GM18873 (cell line): ENCODE measurements at regions not wholly inside any gene's neighbourhood (a gene's known extent, or its start where the extent isn't known, plus 50 kb on each side); places are given as distances from the start of the nearest gene placed in this dataset.
"Not testable (repeated sequence)": the region's sequence is repeated elsewhere in the genome, so short reads cannot be mapped to it uniquely, and the experiment has no call there.

Source experiments
- ATAC-seq: cut with Tn5 transposase; IDR thresholded peaks from one replicate; pipeline ENCODE4 v1.9.1; 2021; ENCODE audit warnings: mild to moderate bottlenecking, moderate library complexity, moderate number of reproducible peaks; ENCODE audit not compliant: unreplicated experiment, low FRiP score

DNA sequence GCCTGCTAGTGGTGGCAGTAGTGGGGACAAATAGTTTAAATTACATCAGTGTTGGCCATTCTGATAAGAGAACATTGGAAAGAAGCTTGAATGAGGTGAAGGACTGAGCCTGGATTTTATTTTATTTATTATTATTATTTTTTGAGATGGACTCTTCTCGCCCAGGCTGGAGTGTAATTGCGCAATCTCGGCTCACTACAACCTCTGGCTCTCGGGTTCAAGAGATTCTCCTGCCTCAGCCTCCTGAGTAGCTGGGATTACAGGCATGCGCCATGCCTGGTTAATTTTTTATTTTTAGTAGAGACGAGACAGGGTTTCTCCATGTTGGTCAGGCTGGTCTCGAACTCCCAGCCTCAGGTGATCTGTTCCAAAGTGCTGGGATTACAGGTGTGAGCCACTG is 739.4 kb downstream of the AACS start:
- ATAC-seq: no peak

DNA sequence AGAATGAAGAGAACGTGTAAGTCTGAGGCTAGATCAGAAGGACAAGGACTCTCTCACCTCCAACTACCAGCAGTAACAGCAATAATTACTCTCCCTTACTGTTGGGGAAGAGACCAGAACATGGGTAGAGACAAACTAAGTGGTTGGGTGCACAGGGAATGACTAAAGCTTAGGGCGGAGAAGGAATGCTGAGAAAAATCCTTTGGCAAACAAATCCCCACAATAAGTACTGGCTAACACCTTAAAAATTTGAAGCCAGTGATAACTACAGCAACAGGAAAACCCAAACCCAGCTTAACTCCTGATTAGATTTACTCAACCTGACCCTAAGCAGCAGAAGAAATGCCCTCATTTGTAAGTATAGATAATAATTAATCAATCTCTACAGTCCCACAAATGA is 759.0 kb downstream of the AACS start:
- no peak for ATAC-seq

DNA sequence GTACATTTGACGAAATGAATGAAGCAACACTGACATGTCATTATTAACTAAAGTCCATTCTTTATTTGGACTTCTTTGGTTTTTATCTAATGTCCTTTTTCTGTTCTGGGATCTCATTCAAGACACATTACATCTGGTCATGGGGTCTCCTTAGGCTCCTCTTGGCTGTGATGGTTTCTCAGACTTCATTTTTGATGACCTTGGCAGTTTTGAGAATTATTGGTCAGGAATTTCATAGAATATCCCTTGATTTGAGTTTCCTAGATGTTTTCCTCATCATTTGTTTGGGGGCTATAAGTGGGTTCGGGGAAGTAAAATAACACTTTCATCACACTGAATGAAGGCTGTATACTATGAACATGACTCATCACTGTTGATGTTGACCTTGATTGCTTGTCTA is 770.6 kb downstream of the AACS start:
- ATAC-seq: no peak

DNA sequence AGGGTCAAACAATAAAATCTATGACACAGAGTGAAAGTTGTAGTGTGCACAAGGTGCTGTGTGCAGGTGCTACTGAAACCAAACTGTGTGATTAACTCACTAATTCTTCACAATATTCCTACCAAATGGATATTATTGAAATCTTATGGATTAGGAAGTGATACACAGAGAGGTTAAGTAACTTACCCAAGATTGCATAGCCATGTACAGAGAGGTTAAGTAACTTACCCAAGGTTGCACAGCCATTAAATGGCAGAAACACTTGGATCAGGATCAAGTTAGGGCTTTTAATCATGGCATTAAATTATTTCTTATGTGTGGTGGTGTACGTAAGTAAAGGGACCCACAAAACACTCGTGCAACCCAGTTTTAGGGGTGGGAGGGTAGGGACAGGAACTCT is 771.4 kb downstream of the AACS start:
- ATAC-seq: no peak

DNA sequence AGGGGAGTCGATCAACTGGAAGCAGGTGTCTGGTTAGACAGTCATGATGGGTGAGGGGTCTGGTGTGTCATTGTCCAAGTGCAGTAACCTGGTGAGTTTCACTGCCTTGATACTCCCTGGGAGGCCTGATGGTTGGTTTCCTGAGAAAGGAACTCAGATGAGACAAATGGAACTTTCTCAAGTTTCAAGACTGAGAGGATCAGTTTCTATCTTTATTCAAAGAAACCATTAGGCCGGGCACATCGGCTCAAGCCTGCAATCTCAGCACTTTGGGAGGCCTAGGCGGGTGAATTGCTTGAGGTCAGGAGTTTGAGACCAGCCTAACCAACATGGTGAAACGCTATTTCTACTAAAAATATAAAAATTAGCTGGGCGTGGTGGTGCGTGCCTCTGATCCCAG is 776.1 kb downstream of the AACS start:
- ATAC-seq: no peak

DNA sequence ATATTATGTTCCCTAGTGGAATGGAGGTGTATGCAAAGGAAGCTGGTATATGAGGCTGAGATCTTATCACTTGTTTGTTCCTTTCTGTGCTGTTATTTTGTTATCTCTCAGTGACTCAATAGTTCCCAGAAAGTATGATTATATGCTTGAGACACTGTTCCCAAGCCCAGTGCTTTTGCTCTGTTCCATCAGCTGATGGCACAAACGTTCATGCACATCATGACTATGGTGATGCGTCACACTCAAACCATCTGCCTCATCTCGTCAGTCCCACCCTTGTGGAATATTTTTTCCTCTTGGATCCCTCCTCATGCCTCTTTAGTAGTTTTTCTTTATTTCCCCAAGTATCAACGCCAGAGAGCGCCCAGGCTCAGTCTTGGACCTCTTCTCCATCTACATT is 786.9 kb downstream of the AACS start:
- no peak for ATAC-seq

DNA sequence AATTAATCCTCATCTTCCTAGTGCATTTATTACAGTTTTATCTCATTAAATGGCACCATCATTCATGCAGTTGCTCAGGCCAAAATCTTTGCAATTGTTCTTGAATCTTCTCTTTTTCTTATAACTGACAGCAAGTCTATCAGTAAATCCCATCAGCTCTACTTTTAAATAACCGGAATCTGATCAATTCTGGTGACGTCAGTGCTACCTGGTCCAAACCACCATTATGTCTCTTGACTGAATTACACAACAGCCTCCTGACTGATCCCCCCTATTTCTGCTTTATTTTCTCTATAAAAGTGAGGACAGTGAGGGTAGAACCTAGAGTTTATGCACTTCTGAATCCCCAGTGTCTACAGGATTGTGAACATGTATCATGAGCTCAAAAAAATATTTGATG is 787.4 kb downstream of the AACS start:
- ATAC-seq: no peak

DNA sequence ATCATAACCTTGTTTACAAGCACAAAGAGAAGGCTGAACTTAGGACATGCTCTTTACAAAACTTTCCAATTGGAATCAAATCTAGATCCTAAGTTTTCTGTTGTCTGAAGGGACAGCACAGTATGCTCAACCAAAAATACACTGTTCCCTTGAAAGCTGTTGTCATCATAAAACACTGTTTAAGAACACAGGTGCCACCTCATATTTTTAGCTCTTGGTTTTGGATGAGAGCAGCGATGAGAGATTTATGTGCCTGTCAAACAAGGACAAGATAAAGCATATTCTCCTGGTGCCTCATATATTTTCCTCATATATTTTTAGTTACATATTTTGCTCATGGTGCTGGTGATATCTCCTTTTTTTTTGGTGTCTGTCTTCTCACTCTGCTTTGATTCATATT is 788.4 kb downstream of the AACS start:
- ATAC-seq: no peak

DNA sequence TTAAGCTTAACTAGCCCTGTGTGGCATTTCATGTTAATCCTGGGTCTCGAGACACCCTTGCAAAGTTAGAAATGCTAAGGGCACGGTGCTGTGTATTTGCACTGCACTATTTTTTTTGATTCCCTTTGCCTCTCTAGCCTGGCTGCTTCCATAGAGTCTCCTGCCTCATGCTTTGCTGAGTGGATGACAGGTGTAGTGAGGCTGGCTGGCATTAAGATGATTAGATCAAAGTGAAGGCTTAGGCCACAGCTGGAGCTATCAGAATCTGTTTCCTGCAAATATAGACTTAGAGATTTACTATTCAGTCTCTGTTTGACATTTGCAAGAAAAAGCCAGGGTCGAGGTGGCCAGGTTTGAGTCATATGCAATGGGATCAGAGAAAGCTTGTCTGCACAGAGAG is 791.1 kb downstream of the AACS start:
- no peak for ATAC-seq

DNA sequence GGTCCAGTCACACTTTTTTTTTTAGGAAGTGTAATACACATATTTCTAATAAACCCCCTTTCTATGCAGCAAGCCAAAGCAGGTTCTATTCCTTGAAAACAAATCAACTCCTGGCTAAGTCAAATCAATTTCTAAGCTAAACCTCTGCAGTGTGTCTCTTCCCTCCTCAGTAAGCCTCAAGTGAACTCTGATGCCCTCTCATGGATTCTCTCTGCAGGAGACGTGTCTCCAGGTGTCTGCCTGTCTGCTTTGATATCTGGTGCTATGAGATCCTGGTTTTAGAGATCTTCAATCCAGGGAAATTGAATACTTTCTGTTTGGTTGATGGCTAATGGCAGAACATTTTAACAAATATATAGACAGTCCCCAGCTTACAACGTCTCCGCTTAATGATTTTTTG is 791.7 kb downstream of the AACS start:
- no peak for ATAC-seq

DNA sequence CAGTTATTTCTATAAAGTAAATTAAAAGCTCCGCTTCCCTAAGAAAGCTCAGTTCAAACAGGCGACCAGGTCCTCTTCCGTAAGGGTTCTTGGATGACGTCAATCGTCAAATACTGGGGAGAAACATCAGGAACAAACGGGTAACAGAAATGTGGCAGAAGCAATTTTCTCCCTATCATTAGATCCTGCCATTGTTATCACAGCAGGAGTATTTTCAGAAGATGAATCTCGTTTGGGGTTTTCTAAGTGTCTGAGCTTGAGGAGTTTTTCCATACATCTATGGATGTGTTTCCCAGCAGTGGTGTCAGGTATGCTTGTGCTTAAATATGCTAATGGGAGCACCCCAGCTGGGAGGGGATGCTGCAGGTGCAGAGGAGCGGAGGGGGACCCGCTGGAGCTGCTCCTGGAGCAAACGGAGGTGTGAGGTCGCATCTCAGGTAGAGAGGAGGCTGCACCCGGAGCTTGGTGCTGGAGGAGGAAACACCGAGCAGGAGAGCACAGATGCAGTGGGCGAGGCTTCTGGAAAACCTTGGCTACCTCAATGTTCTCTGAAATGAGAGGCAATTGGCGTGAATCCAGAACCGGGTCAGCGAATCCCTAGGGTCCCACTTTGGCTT is 795.5 kb downstream of the AACS start:
- no peak for ATAC-seq

DNA sequence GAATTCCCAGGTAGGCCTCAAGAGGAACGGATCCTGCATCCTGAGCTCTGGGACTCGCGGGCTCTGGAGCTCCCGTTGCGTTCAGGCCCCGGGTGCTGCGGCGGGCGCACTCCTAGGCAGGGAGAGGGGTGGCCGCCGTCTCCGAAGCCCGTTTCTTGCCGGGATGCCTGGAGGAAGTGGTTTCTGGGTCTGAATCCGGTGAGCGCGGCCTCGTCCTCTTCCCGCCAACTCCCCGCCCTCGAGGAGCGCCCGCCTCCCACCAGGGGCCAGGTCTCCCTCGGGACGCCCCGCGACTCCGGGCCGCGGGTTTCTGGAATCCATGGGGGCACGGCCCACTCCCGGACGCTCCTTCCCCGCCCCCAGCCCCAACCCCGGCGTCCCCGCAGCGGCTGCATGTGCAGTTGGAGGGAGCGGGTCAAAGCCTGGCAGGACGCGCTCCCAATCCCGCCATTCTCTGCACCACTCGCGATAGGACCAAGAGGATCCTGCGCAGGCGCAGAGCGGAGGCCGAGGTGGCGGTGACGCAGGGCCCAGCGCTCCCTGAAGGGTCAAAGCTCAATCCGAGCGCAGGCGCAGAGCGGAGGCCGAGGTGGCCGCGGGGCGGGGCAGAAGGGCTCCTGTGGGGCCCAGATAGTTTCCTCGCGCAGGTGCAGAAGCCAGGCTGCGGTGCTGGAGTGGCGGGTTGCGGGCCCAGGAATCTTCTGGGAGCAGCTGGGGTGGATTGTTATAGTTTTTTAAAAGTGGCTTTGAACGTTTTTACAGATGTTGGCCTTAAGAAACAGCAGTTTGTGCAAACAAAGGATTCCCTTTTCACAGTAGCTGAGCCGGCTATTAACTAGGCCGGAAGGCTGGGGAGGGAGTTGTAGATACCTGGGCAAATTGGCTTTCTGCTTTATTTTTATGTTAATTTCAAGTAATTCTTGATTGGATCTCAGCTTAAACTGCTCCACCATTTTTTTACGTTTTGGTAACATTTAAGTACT is 796.4 kb downstream of the AACS start:
- no peak for ATAC-seq

DNA sequence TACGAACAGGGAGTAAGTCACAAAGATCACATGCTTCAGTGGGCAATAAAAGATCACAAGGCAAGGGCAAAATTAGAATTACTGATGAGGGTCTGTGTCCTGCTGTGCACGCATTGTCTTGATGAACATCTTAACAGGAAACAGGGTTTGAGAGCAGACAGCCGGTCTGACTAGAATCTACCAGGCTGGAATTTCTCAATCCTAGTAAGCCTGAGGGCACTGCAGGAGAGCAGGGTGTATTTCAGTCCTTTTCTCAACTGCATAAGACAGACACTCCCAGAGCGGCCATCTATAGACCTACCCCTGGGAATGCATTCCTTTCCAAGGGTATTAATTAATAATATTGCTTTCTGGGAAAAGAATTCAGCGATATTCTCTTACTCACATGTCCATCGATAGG is 800.0 kb downstream of the AACS start:
- ATAC-seq: not testable (repeated sequence)

DNA sequence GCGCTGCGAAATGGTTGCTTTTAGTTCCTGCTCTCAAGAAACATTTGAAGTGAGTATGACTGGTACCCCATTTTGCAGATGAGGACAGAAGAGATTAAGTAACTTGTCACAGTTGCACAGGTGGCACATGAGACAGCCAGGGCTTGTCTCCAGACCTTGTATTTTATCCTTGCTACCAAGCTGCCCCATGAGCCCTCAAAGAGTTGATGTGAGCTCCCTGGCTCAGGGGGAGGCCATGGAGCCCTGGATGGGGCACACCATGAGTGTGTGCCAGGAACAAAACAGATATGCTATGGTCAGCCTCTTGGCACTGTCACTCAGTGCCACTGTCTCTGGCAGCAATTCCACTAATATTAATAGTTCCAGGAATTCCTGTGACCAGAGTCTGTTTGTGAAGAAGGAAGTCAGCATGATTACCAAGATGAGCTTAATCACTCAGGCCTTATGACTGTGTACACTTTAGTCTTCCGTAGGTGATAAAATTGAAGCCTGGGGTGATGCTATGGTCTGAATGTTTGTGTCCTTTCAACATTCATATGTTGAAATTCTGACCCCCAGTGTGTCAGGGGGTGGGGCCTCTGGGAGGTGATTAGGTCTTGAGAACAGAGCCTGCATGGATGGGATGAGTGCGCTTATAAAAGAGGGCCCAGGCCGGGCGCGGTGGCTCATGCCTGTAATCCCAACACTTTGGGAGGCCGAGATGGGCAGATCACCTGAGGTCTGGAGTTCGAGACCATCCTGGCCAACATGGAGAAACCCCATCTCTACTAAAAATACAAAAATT is 806.8 kb downstream of the AACS start:
- ATAC-seq: no peak

DNA sequence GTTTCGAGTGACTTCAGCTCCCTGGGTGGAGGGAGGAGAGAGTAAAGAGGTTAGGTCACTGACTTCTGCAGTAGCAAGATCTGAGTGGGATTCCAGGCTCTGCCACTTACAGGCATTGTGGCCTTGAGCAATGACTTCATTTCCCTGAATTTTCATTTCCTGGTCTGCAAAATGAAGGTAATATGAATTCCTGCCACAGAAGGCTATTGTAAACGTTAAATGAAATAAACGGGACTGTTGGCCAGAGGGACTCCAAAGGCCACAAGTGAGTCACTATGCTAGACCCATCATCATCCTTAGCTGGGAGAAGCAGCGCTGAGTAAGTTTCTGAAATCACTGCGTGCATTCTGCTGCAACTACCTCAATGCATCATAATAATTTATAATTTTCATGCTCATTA is 807.8 kb downstream of the AACS start:
- no peak for ATAC-seq

DNA sequence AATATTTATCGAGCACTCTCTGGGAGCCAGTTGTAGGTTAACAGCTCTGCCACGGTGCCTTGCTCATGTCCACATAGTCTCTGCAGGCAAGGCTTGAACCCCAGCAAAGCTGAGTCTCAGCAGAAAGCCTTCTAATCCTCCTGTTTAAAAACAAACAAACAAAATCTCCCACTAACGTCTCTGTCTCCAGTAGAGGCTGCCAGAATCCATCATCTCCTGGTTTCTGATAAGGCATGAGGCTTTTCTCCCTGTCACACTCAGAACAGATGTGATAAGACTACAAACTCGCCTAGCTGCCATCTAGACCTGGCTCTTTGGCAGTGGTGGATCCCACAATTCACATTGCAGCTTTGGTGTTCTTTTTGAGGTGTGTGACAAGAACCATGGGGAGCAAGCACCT is 813.2 kb downstream of the AACS start:
- ATAC-seq: no peak

DNA sequence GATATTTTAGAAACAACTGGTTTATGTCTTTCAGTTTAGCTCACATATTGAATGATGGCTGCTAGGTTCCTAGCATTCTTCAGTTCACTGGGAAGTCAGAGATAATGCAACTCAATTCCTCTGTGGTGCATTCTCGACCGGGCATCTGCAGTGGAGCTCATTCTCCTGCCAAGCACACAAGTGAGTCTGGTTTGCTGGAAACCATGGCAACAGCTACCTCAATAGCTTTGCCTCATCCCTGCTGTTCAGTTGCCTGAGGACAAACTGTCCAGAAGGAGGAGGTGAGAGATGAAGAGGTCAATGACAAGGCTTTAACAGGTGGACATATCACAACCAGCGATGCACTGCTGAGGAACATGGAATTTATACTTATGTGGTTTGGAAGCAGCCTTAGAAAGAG is 816.9 kb downstream of the AACS start:
- no peak for ATAC-seq

DNA sequence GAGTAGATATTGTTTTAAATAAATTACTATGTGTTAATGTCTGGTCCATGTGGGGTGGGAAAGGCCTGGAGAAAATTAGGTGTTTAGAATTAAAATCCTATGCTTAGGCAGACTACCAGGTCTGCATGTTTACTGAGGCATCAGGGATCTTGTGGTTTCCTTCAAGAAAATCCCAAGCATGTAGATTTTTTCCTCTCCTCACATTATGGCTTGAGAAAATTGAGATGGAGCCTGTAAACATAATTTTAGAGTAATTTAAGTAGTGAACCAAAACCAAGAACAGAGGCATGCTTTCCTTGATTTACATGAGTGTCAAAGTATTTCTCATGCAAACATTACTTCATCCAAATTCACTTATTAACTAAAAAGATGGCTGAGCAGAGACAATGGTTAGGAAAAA is 823.7 kb downstream of the AACS start:
- no peak for ATAC-seq

DNA sequence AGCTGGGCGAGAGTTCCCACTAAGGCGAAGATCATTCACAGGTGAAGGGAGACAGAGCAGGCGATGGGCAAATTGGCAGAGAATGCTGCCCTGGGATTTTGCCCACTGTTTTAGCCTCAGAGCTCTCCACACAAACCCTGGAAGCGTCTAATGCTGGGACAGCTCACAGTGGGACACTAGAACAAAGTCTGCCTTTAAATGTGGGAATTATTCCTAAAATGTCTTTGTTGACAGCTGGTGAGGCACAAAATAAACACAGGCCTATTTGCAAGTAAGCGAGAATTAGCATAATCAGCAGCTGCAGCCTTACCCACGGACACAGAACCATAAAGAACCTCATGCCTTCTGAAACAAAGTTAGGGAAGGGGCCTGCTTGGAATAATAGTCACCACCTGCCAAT is 824.5 kb downstream of the AACS start:
- no peak for ATAC-seq

DNA sequence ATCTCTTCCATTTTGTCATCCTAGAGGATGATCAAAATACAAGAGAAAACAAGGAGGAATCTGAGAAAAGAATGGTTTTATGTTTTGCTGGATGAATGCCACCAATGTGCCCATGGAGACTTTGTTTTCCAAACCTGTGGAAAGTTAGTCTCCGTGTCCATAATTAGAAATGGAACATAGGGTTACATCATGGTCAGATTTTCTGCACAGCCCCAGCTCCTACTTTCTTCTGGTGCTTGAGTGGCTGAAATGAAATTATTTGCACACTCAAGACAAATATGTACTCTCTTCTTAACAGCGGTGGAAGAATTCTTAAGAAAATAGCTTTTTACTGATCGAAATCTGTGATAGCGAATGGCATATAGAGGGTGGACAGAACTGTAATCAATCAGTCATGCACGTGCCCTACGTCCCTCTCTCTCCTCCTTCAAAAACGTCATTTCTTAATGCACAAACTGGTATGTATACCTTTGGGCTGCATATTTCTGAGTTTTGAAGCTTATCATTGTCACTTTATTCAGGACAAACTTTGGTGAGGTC is 825.2 kb downstream of the AACS start:
- ATAC-seq: no peak

DNA sequence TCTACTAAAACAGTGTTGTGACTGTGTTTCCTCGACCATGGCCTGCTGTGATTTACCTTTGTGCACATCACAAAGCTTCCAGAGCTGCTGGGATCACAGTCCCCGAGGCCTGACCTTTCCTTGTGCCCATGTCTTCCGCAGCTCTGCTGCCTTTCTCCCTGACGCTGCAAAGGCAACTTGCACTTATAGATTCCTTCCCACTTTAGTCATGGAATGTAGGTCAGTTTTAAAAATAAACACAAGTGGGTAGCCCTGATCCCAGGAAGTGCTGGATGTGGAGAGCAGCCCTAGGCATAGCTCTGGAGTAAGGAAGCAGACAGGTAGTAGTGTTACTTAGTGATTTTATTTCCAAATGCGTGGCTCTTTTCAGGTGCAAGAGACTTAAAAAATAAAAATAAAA is 825.7 kb downstream of the AACS start:
- ATAC-seq: no peak
